ENCODE measurements at regions not wholly inside any gene's neighbourhood (a gene's known extent, or its start where the extent isn't known, plus 50 kb on each side); places are given as distances from the start of the nearest gene placed in this dataset.
A peak's percentile ranks its signal among the peaks of the same experiment; 100 is the strongest.

- DNase-seq: no peak
These were observed 50.7 kb upstream of the ACOT11 start for GRCh38 chr1:54497338-54497737.

- no peak for DNase-seq
These were observed 52.1 kb upstream of the ACOT11 start for GRCh38 chr1:54495954-54496353.

- no peak for DNase-seq
These were observed 54.4 kb upstream of the ACOT11 start for GRCh38 chr1:54493608-54494007.

GRCh38 chr1:54490361-54491248 is 57.4 kb upstream of the ACOT11 start:
- DNase-seq: peak in 2 of 3 experiments; percentile 58 to 87

- peak in 2 of 3 experiments; percentile 52 to 58 for DNase-seq
These were observed 58.3 kb upstream of the ACOT11 start for GRCh38 chr1:54489627-54490250.

GRCh38 chr1:54488779-54489626 is 59.0 kb upstream of the ACOT11 start:
- peak; percentile 82 to 89 (median 83) for DNase-seq

- peak; percentile 94 to 96 (median 94) for DNase-seq
These were observed 59.8 kb upstream of the ACOT11 start for GRCh38 chr1:54488065-54488750.

GRCh38 chr1:54487571-54488050 is 60.4 kb upstream of the ACOT11 start:
- peak in 2 of 3 experiments; percentile 72 to 80 for DNase-seq

GRCh38 chr1:54486907-54487306 is 61.1 kb upstream of the ACOT11 start:
- peak in 2 of 3 experiments; percentile 40 to 64 for DNase-seq

GRCh38 chr1:54485416-54485815 is 62.6 kb upstream of the ACOT11 start:
- peak in 1 of 3 experiments; percentile 23 for DNase-seq

- DNase-seq: no peak
These were observed 64.1 kb upstream of the ACOT11 start for GRCh38 chr1:54483875-54484437.

- DNase-seq: no peak
These were observed 66.7 kb upstream of the ACOT11 start for GRCh38 chr1:54481201-54481884.

- no peak for DNase-seq
These were observed 67.5 kb upstream of the ACOT11 start for GRCh38 chr1:54480525-54480848.

GRCh38 chr1:54479841-54480524 is 68.0 kb upstream of the ACOT11 start:
- no peak for DNase-seq

- no peak for DNase-seq
These were observed 68.8 kb upstream of the ACOT11 start for GRCh38 chr1:54479251-54479650.

- no peak for DNase-seq
These were observed 70.9 kb upstream of the ACOT11 start for GRCh38 chr1:54477153-54477561.

GRCh38 chr1:54476530-54477109 is 70.4 kb upstream of the SSBP3 start:
- DNase-seq: no peak

GRCh38 chr1:54475946-54476516 is 69.8 kb upstream of the SSBP3 start:
- peak in 2 of 3 experiments; percentile 61 to 76 for DNase-seq

GRCh38 chr1:54475357-54475881 is 69.2 kb upstream of the SSBP3 start:
- peak in 2 of 3 experiments; percentile 61 to 76 for DNase-seq

Measured in NCI-H1417 (cell line).